ENCODE measurements at regions not wholly inside any gene's neighbourhood (a gene's known extent, or its start where the extent isn't known, plus 50 kb on each side); places are given as distances from the start of the nearest gene placed in this dataset.
"Not testable (repeated sequence)": the region's sequence is repeated elsewhere in the genome, so short reads cannot be mapped to it uniquely, and the experiment has no call there.

GRCh38 chr9:2243666-2244555 is 228.8 kb downstream of the SMARCA2 start:
- no peak for DNase-seq

DNA sequence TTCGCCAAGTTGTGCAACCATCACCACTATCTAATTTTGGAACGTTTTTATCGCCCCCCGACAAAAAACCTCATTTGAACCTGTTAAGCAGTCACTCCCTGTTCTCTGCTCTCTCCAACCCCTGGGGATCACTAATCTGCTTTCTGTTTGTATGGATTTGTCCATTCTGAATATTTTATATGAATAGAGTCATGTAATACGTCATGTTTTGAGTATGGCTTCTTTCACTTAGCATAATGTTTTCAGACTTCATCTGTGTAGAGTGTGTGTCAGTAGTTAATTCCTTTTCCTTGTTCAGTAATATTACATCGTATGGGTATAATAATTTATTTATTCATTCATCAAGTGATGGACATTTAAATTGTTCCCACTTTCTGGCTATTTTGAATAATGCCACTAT is 232.2 kb downstream of the SMARCA2 start:
- no peak for DNase-seq

GRCh38 chr9:2248768-2249265 is 233.7 kb downstream of the SMARCA2 start:
- no peak for DNase-seq

DNA sequence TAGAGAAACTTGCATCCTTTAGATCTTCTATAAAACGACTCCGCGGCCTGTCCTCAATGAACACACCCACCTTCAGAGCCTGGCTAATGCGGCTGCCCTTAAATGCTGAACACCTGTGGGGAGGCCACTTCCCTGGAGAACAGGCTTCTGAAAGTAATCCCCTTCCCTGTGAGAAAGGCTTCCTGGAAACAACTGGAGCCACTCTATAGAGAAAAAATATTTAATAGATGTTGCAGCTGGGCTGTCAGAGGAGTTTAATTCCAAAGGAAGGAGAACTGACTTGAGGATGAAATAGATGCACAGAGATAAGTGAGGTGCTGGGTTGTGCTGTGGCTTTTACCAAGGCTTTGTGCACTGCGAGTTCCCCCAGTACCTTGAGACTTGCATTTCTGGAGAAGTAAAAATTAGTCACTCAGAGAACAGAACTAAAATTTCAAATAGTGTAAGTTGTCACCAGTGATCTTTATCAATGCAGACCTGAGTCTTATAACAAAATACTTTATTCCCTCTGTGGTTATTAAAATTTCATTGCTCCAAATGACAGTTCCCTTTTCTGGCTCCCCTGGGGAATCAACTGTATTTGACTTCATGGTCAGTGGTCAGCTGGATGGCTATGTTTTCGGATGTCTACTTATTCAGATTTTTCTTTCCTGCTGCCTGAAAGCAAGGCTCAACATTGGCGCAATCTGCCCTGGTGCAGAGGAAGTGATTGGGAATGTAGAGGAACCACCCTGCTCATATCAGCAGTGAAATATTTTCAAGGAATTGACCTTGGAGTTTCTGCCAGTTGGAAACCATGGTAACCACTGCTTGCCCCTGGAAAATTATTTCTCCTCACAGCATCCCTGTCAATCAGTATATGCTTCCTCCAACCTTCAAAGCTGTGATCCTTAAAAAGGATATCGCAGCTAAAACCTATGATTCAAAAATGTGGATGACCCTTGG is 238.8 kb downstream of the SMARCA2 start:
- DNase-seq = no peak

- no peak for DNase-seq
These were observed 240.0 kb downstream of the SMARCA2 start for GRCh38 chr9:2255128-2255527.

- no peak for DNase-seq
These were observed 242.2 kb downstream of the SMARCA2 start for GRCh38 chr9:2257248-2257929.

GRCh38 chr9:2260417-2261306 is 245.5 kb downstream of the SMARCA2 start:
- no peak for DNase-seq

DNA sequence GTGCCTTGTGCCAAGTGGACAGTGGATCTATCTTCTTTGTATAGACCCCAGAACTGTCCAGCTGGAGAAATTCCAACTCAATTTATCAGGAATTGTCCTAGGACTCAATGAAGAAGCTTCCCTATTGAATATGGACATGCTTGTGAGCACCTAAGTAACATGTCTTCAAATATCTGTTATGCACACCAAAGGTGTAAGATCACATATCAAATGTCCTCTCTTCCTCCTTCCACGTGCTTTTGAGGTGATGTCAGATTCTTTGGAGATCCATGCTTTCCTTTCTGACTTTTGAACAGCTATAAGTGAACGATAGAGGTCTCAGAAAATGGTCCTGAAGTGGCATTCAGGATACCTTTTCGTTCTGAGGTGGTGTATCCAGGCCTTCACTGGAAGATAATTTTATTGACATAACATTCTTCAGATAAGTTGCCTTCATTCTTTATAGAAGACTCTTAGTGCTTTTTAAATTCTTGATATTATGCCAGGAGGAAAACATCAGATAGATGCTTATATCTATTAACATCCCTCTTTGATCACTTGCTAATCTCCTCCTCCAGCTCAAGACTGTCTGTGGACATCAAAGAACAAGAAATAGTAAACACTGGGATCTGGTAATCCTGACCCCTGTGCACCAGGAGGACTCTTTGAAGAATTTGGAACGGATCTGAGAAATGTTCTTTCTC is 246.4 kb downstream of the SMARCA2 start:
- no peak for DNase-seq

DNA sequence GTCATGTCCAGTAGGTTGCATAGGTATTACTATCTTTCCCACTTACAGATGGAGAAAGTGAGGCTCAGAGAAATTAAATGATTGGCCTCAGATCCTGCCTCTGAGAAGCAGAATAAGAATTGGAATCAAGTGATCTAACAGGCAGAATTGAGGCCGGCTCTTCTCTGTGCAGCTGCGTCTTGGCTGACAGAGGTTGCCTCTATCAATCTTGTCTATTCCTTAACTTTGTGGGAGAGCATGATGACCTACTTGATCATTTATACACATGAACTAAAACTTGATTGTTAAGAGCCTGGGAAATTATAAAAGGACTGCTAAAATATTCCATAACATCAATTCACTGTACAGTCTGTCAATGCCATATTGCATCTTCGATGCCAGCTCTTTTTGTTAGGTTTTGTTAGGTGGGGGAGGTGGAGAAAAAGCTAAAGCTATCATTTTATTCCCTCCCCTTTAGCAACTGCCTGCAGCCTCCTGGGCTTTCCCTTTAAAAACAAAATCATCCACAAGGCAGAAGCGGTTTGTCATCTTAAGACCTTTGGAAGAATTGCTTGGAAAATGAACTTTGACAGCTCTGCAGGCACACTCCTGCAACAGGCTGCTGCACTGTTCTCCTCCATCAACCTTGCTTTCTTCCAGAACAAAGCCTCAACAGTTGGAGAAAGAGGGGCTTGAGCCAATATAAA is 247.4 kb downstream of the SMARCA2 start:
- DNase-seq = no peak

GRCh38 chr9:2263111-2263510 is 248.0 kb downstream of the SMARCA2 start:
- no peak for DNase-seq

DNA sequence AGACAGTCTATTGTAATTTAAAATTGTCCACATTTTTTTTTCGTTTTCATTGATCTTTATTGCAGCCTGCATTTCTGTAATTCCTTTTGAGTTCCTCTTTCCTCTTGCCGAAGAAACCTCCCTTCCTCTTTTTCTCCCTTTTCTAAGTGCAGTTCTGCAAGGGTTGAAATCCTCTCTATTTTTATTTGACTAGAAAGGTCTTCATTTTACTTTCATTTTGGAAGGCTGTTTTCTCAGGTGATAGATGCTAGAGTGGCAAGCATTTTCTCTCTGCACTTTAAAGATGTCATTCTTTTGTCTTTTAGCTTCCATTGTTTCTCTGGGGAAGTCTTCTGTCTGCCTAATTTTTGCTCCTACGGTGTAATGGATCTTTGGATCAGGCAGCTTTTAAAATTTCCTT is 248.5 kb downstream of the SMARCA2 start:
- DNase-seq = no peak

DNA sequence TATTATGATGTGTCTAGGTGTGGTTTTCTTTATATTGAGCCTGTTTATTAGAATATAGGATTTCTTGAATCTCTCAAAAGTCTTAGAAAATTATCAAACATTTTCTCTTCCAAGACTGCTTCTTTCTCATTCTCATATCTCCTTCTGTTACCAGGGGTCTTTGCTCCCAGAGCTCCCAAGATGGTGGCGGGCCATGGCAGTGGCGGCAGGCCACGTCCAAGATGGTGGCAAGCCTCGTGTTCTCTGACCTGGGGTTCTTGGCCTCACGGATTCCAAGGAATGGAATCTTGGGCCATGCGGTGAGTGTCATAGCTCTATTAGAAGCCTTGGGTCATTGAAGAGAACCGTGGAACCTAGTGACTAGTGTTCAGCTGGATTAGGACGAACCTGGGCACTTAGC is 248.9 kb downstream of the SMARCA2 start:
- no peak for DNase-seq

DNA sequence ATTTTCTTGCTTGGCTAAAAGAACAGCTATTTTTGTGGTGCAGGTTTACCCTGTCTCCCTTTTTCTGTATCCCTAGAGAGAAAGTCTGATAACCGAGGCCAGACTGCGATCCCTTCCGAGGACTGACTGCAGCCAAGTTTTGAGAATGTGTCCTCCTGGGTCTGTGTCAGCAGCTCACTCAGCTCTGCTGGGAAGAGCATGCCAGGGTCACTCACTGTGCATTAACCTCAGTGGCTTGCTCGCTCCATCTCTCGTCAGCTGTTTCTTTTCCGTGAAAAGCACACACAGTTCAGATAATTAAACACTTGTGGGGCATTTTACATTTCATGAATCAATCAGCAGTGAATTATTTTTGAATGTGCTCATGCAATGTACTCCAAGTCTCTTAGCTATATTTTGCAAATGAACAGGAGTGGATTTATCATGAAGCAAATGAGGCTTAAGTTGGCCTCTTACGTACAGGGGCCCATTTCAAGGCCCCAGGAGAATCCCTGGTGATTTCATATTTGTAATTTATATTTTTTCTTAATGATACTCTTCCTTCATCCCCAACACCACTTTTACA is 252.1 kb downstream of the SMARCA2 start:
- DNase-seq = no peak

DNA sequence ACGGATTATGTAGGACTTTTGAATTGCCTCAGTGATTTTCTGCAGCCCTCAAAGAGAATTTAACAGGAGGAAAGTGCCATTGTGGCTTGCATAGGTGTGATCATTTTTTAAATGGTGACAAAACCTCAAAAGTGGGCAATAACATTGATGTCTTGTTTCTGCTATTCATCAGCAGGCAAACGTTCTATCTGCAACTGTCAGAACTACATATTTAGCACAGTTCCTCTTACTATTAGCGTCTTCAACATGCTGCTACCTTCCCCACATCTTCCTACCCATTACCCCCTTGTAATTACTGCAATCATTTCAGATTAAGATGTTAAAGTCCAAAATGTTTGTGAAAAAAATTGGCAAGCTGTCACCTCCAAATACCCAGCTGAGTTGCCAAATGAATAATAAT is 254.6 kb downstream of the SMARCA2 start:
- no peak for DNase-seq

DNA sequence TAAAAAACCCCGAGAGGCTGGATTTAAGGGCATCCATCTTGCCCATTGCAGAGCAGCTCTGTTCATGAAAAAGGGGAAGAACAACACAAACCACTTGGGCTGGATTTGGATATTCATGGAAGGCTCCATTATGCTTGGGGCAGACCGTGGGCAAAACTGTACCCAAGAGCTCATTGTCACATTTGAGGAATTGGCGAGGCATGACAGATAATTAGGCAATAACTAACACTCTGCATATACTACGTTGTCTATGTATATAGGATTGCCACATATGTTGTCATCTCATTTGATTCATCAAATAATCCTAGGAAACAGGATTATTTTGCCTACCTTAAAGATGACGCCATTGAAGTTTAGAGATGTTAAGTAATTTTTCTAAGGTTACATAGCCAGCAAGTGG is 255.4 kb downstream of the SMARCA2 start:
- DNase-seq = no peak

GRCh38 chr9:2271426-2271825 is 256.3 kb downstream of the SMARCA2 start:
- DNase-seq = no peak

DNA sequence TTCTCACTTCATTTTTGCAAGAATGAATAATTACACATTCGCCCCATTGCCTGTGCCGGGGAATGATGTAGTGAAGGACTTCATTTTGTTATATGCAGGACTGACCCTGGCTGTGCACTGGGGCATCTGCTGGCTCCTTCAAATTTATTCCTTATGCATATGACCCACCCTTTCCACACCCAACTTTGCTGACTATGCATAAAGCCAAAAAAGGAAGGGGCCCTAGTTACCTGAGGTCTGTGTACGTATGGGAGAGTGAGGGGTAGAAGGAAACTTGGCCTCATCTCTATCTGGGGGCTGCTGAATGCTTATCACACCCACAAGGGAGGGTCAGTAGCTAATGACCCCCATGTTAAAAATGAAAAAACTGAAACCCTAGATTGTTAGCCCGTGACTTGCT is 259.6 kb downstream of the SMARCA2 start:
- no peak for DNase-seq

DNA sequence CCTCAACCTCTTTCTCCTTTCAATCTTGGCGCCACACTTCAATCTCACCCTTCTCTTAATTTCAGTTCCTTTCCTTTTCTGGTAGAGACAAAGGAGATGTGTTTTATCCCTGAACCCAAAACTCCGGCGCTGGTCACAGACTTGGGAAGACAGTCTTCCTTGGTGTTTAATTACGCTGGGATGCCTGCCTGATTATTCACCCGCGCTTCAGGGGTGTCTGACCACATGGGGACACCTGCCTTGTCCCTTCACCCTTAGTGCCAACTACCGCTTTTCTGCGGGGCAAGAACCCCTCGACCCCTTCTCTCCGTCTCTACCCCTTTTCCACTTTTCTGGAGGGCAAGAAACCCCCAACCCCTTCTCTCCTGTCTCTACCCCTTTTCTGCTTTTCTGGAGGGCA is 261.1 kb downstream of the SMARCA2 start:
- DNase-seq = no peak

DNA sequence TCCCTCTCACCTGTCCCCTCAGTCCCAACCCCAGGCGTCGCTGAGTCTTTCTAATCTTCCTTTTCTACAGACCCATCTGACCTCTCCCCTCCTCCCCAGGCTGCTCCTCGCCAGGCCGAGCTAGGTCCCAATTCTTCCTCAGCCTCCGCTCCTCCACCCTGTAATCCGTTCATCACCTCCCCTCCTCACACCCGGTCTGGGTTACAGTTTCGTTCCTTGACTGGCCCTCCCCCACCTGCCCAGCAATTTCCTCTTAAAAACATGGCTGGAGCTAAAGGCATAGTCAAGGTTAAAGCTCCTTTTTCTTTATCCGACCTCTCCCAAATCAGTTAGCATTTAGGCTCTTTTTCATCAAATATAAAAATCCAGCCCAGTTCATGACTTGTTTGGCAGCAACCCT is 262.0 kb downstream of the SMARCA2 start:
- DNase-seq = not testable (repeated sequence)

GRCh38 chr9:2277644-2278043 is 262.5 kb downstream of the SMARCA2 start:
- DNase-seq = not testable (repeated sequence)

Data from hippocampal formation (tissue), 2 donors.